ENCODE measurements at regions not wholly inside any gene's neighbourhood (a gene's known extent, or its start where the extent isn't known, plus 50 kb on each side); places are given as distances from the start of the nearest gene placed in this dataset.
A peak's percentile ranks its signal among the peaks of the same experiment; 100 is the strongest.

GRCh38 chr21:28523367-28523766, 469.3 kb downstream of the LTN1 start:
- 47 to 62% methylated on average over 2 of the region's 2 CpGs for WGBS, 2 donors
- no peak for DNase-seq
- peaks cover 0 to 3% (median 0%) of the 10 kb centered on the region in 5 donors for H3K4me1 ChIP-seq (ENCODE audit: control insufficient read depth in 5 of 5, insufficient read depth in 5 of 5, low read length in 5 of 5)
- ATAC-seq (ENCODE audit: insufficient read depth, low FRiP score) = no peak
- no peak for TF ChIP-seq CTCF (IDR thresholded peaks at IDR 0.05; ENCODE audit: control extremely low read depth, extremely low read depth)
- H3K4me3 ChIP-seq = no peak overlapping the region
- H3K36me3 ChIP-seq (ENCODE audit: control insufficient read depth in 4 of 4, insufficient read depth in 4 of 4, low read length in 4 of 4) = no peaks in the 10 kb centered on the region
- no peaks in the 10 kb centered on the region for H3K9me3 ChIP-seq (ENCODE audit: control insufficient read depth in 4 of 4, insufficient read depth in 3 of 4, low read length in 3 of 4)
- H3K27ac ChIP-seq (ENCODE audit: low read depth in 1 of 2, low read length in 1 of 2) = no peak overlapping the region
- no peaks in the 10 kb centered on the region for H3K27me3 ChIP-seq (ENCODE audit: control insufficient read depth in 3 of 3, insufficient read depth in 3 of 3, low read length in 2 of 3)
- H3K9ac ChIP-seq (ENCODE audit: insufficient read depth in 1 of 2, low read length in 2 of 2) = no peak overlapping the region

DNA sequence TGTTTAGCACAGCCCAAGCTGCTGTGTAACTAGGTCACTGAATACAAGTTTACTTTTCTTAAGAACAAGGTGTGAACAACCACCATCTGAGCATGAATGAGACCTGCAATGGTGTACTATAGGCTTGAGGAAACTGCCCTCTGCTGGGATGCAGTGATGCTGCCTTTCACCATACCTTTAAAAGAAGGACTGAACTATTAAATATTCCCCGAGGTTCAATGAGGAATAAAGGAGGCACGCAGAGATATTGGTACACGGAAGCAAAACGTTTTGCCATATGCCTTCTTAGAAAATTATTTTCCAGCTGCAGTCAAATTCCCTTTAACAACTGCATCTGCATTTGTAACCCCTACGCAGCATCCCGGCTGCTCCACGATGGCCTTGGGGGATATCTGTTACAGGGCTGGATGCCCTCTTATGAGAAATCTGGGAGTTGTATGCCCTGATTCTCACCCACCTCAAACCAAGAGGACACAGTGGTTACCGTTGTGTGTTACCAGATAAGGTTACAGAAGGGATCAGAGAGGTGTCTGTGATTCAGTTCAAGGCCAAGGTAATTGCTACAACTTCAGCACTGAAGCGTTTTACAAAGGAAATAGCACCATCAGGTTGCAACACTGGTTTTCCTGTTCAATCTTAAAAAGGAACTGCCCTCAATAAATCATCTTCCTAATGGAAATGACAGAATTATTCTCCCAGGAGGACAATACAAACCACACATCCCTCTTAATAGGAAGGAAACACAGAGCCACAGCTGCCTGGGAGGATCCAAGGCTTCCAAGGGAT, 470.5 kb downstream of the LTN1 start:
- peaks cover 0 to 8% (median 2%) of the 10 kb centered on the region in 5 donors for H3K4me1 ChIP-seq (ENCODE audit: control insufficient read depth in 5 of 5, insufficient read depth in 5 of 5, low read length in 5 of 5)
- ATAC-seq (ENCODE audit: insufficient read depth, low FRiP score) (no peak), DNase-seq (peak; percentile 22 to 62 (median 45))
- no peak overlapping the region for H3K9ac ChIP-seq (ENCODE audit: insufficient read depth in 1 of 2, low read length in 2 of 2)
- WGBS, 2 donors = 27 to 37% methylated on average over 9 of the region's 9 CpGs
- H3K36me3 ChIP-seq (ENCODE audit: control insufficient read depth in 4 of 4, insufficient read depth in 4 of 4, low read length in 4 of 4) = no peaks in the 10 kb centered on the region
- H3K27me3 ChIP-seq (ENCODE audit: control insufficient read depth in 3 of 3, insufficient read depth in 3 of 3, low read length in 2 of 3) = no peaks in the 10 kb centered on the region
- no peaks in the 10 kb centered on the region for H3K9me3 ChIP-seq (ENCODE audit: control insufficient read depth in 4 of 4, insufficient read depth in 3 of 4, low read length in 3 of 4)
- no peak overlapping the region for H3K4me3 ChIP-seq
- TF ChIP-seq CTCF (IDR thresholded peaks at IDR 0.05; ENCODE audit: control extremely low read depth, extremely low read depth) = no peak
- peak overlapping the region; percentile 41 to 52 for H3K27ac ChIP-seq (ENCODE audit: low read depth in 1 of 2, low read length in 1 of 2)

GRCh38 chr21:28518630-28519029, 474.0 kb downstream of the LTN1 start:
- Histone ChIP-seq H3K4me1 (ENCODE audit: control insufficient read depth in 5 of 5, insufficient read depth in 5 of 5, low read length in 5 of 5) (peaks cover 0 to 11% (median 6%) of the 10 kb centered on the region in 5 donors), H3K9ac (ENCODE audit: insufficient read depth in 1 of 2, low read length in 2 of 2) (no peak overlapping the region), H3K27ac (ENCODE audit: low read depth in 1 of 2, low read length in 1 of 2) (no peak overlapping the region), H3K9me3 (ENCODE audit: control insufficient read depth in 4 of 4, insufficient read depth in 3 of 4, low read length in 3 of 4) (no peaks in the 10 kb centered on the region), H3K4me3 (no peak overlapping the region), H3K27me3 (ENCODE audit: control insufficient read depth in 3 of 3, insufficient read depth in 3 of 3, low read length in 2 of 3) (no peaks in the 10 kb centered on the region), H3K36me3 (ENCODE audit: control insufficient read depth in 4 of 4, insufficient read depth in 4 of 4, low read length in 4 of 4) (no peaks in the 10 kb centered on the region)
- TF ChIP-seq CTCF (IDR thresholded peaks at IDR 0.05; ENCODE audit: control extremely low read depth, extremely low read depth) = no peak
- no peak for DNase-seq
- ATAC-seq (ENCODE audit: insufficient read depth, low FRiP score) = no peak
- WGBS, 2 donors = 71 to 79% methylated on average over 3 of the region's 3 CpGs

All from lung (tissue), 11 donors.